H1 (cell line): ENCODE measurements at regions not wholly inside any gene's neighbourhood (a gene's known extent, or its start where the extent isn't known, plus 50 kb on each side); places are given as distances from the start of the nearest gene placed in this dataset.

Experiments used
- CTCF ChIA-PET: fragments of 300-600 bp; sonication (Branson Sonifier 250); formaldehyde crosslinking; loops from one replicate; lab custom pipeline; 2021; ENCODE audit not compliant: partially characterized antibody; lab: Charles Lee
- POLR2A ChIA-PET: fragments of 300-600 bp; sonication (Branson Sonifier 250); formaldehyde crosslinking; loops from one replicate; lab custom pipeline; 2021; ENCODE audit warnings: inconsistent platforms; ENCODE audit not compliant: partially characterized antibody; lab: Charles Lee
- DNase-seq, 2 experiments: peaks; one replicate each; pipeline versions ENCODE4 v3.0.0 to v3.0.0-alpha.2; 2010 to 2022; ENCODE audit warnings: low spot score in 2 of 2, low read depth in 1 of 2, mixed read lengths in 1 of 2
- FAIRE-seq: peaks from 2 replicates; lab custom pipeline; 2011; peaks lifted over from hg19 to GRCh38; lab: Jason Lieb, UNC
- H2AFZ ChIP-seq: 2 replicates; pipeline ENCODE4 v1.8.1; 2012; ENCODE audit warnings: low read length, inconsistent platforms
- H2AK5ac ChIP-seq: 2 replicates; pipeline ENCODE4 v1.6.1; 2013; ENCODE audit warnings: low read depth, low read length
- H2BK120ac ChIP-seq: replicated peaks from 2 replicates; pipeline ENCODE3; 2013; ENCODE audit warnings: low read depth, low read length, inconsistent platforms
- H2BK12ac ChIP-seq: 2 replicates; pipeline ENCODE4 v1.6.1; 2013; ENCODE audit warnings: low read depth, low read length
- H2BK15ac ChIP-seq: 2 replicates; pipeline ENCODE4 v1.6.1; 2013; ENCODE audit warnings: low read length
- H2BK20ac ChIP-seq: 2 replicates; pipeline ENCODE4 v1.6.1; 2013; ENCODE audit warnings: low read length
- H2BK5ac ChIP-seq: 2 replicates; pipeline ENCODE4 v1.6.1; 2013; ENCODE audit warnings: low read depth, low read length
- H3K14ac ChIP-seq: 2 replicates; pipeline ENCODE4 v1.6.1; 2013; ENCODE audit warnings: inconsistent platforms; ENCODE audit not compliant: insufficient read length
- H3K18ac ChIP-seq: 2 replicates; pipeline ENCODE4 v1.6.1; 2013; ENCODE audit warnings: low read length; ENCODE audit errors: extremely low read depth
- H3K23ac ChIP-seq: 2 replicates; pipeline ENCODE4 v1.6.1; 2013; ENCODE audit warnings: inconsistent platforms; ENCODE audit not compliant: insufficient read length
- H3K23me2 ChIP-seq: 2 replicates; pipeline ENCODE4 v1.6.1; 2013; ENCODE audit warnings: low read depth, low read length
- H3K27ac ChIP-seq: 2 replicates; pipeline ENCODE4 v1.6.1; 2011; ENCODE audit warnings: low read depth, low read length, inconsistent platforms
- H3K27me3 ChIP-seq, 4 experiments: replicated peaks in 1 of 4; 1 replicate in 1 of 4; 2 replicates in 3 of 4; pipeline versions ENCODE4 v1.6.1 to v1.8.1; 2011 to 2013; ENCODE audit warnings: low read length in 3 of 4, mild to moderate bottlenecking in 3 of 4, inconsistent platforms in 2 of 4, mixed read lengths in 2 of 4, moderate library complexity in 1 of 4; ENCODE audit not compliant: control insufficient read depth in 3 of 4, insufficient read depth in 3 of 4; ENCODE audit errors: extremely low read depth in 1 of 4
- H3K36me3 ChIP-seq, 4 experiments: 2 replicates each; pipeline versions ENCODE4 v1.6.1 to v1.8.1; 2011 to 2013; ENCODE audit warnings: mild to moderate bottlenecking in 4 of 4, low read length in 3 of 4, moderate library complexity in 2 of 4, control low read depth in 1 of 4, inconsistent platforms in 1 of 4; ENCODE audit not compliant: insufficient read depth in 4 of 4, control insufficient read depth in 2 of 4
- H3K4ac ChIP-seq: replicated peaks from 2 replicates; pipeline ENCODE3; 2013; ENCODE audit warnings: low read length, low read depth, mixed read lengths, inconsistent platforms; ENCODE audit not compliant: insufficient read length
- H3K4me1 ChIP-seq, 4 experiments: replicated peaks in 1 of 4; 1 replicate in 1 of 4; 2 replicates in 3 of 4; pipeline versions ENCODE4 v1.6.1 to v1.8.1; 2011 to 2013; ENCODE audit warnings: low read length in 3 of 4, inconsistent platforms in 2 of 4, mixed read lengths in 1 of 4; ENCODE audit not compliant: insufficient read depth in 4 of 4, control insufficient read depth in 3 of 4
- H3K4me2 ChIP-seq, 2 experiments: 2 replicates each; pipeline versions ENCODE4 v1.6.1 to v1.8.1; 2011 to 2013; ENCODE audit warnings: low read depth in 2 of 2, low read length in 2 of 2, control low read depth in 1 of 2, inconsistent platforms in 1 of 2, mild to moderate bottlenecking in 1 of 2; ENCODE audit not compliant: insufficient read depth in 1 of 2
- H3K4me3 ChIP-seq, 4 experiments: fragments of 200-600, 300-600 bp in 1 of 4; sonication (generic), shearing (Covaris generic), sonication (Bioruptor Twin) in 1 of 4; 2 replicates each; pipeline versions ENCODE4 v1.5.1 to v1.8.1; 2011 to 2016; ENCODE audit warnings: low read length in 4 of 4, low read depth in 3 of 4, control low read depth in 2 of 4, inconsistent platforms in 2 of 4, mild to moderate bottlenecking in 2 of 4, mixed read lengths in 1 of 4, moderate library complexity in 1 of 4; ENCODE audit not compliant: insufficient read depth in 2 of 4; ENCODE audit errors: extremely low read depth in 1 of 4
- H3K56ac ChIP-seq: replicated peaks from 2 replicates; pipeline ENCODE3; 2013; ENCODE audit warnings: low read depth, mild to moderate bottlenecking, mixed read lengths, low read length, inconsistent platforms; ENCODE audit not compliant: insufficient read length
- H3K79me1 ChIP-seq: 2 replicates; pipeline ENCODE4 v1.6.1; 2013; ENCODE audit warnings: low read depth, low read length, control low read depth
- H3K79me2 ChIP-seq, 2 experiments: 2 replicates each; pipeline versions ENCODE4 v1.6.1 to v1.8.1; 2012 to 2013; ENCODE audit warnings: low read length in 2 of 2, mild to moderate bottlenecking in 2 of 2, inconsistent platforms in 1 of 2; ENCODE audit not compliant: insufficient read depth in 2 of 2, control insufficient read depth in 1 of 2
- H3K9ac ChIP-seq, 4 experiments: replicated peaks in 1 of 4; 1 replicate in 1 of 4; 2 replicates in 3 of 4; pipeline versions ENCODE4 v1.6.1 to v1.8.1; 2011 to 2013; ENCODE audit warnings: low read depth in 3 of 4, low read length in 3 of 4, control low read depth in 2 of 4, mild to moderate bottlenecking in 2 of 4, moderate library complexity in 2 of 4, inconsistent platforms in 1 of 4; ENCODE audit errors: extremely low read depth in 1 of 4
- H3K9me3 ChIP-seq, 2 experiments: 2 replicates each; pipeline versions ENCODE4 v1.6.1 to v1.8.1; 2012 to 2013; ENCODE audit warnings: mild to moderate bottlenecking in 2 of 2, moderate library complexity in 2 of 2, control low read depth in 1 of 2, inconsistent platforms in 1 of 2, low read depth in 1 of 2, low read length in 1 of 2, mixed read lengths in 1 of 2; ENCODE audit not compliant: insufficient read depth in 2 of 2
- H4K20me1 ChIP-seq, 2 experiments: replicated peaks in 1 of 2; 2 replicates each; pipeline versions ENCODE3 to v1.8.1; 2011 to 2013; ENCODE audit warnings: inconsistent platforms in 2 of 2, low read length in 2 of 2, mild to moderate bottlenecking in 1 of 2; ENCODE audit not compliant: insufficient read depth in 2 of 2, control insufficient read depth in 1 of 2
- H4K5ac ChIP-seq: 2 replicates; pipeline ENCODE4 v1.6.1; 2013; ENCODE audit warnings: low read length, low read depth, mixed read lengths, inconsistent platforms; ENCODE audit not compliant: insufficient read length
- H4K8ac ChIP-seq: 2 replicates; pipeline ENCODE4 v1.8.0; 2013; ENCODE audit warnings: mild to moderate bottlenecking, moderate library complexity, low read length, inconsistent platforms; ENCODE audit not compliant: insufficient read depth; ENCODE audit errors: extremely low read depth
- H4K91ac ChIP-seq: replicated peaks from 2 replicates; pipeline ENCODE3; 2013; ENCODE audit warnings: low read length, mixed read lengths, inconsistent platforms; ENCODE audit not compliant: insufficient read length
- SIN3A ChIP-seq, 2 experiments: IDR thresholded peaks in 1 of 2; conservative IDR thresholded peaks in 1 of 2; 2 replicates each; pipeline ENCODE4 v1.6.1; 2011 to 2012; ENCODE audit warnings: low read length in 2 of 2, improper control_type of control experiment in 1 of 2, low read depth in 1 of 2, mild to moderate bottlenecking in 1 of 2
- SP4 ChIP-seq: IDR thresholded peaks from 2 replicates; pipeline ENCODE4 v1.6.1; 2012; ENCODE audit warnings: low read length, inconsistent platforms
- YY1 ChIP-seq: IDR thresholded peaks from 2 replicates; pipeline ENCODE4 v1.6.1; 2011; ENCODE audit warnings: low read depth, mild to moderate bottlenecking, low read length
- WGBS, 2 experiments: shearing (Covaris generic) in 1 of 2; methylation state at CpG; one replicate each; pipeline versions ENCODE4 v1.1.6 to v1.1.7; 2013 to 2015; ENCODE audit warnings: low lambda C conversion rate in 2 of 2, mixed read lengths in 2 of 2, inconsistent platforms in 1 of 2, low coverage in 1 of 2, missing lambda C conversion rate in 1 of 2; ENCODE audit not compliant: insufficient replicate concordance in 2 of 2, insufficient coverage in 1 of 2, insufficient read length in 1 of 2; ENCODE audit errors: extremely low coverage in 1 of 2, missing lambda C conversion rate in 1 of 2; 5-methylcytosine and 5-hydroxymethylcytosine counted together

- Histone ChIP-seq H3K23ac (no peak overlapping the region), H3K27me3 (peaks cover 0 to 1% (median 0%) of the 10 kb centered on the region in 4 experiments; a peak in 1 of 7 replicates), H4K5ac (no peak overlapping the region), H3K4me2 (no peak overlapping the region), H3K4me3 (no peak overlapping the region), H3K4me1 (0 out of 7 replicates have a peak, but pooled peaks cover 0 to 3% (median 0%) of the 10 kb centered on the region in 4 experiments), H2AK5ac (no peak overlapping the region), H3K14ac (no peak overlapping the region), H2BK20ac (no peak overlapping the region), H3K79me2 (no peaks in the 10 kb centered on the region), H3K79me1 (no peaks in the 10 kb centered on the region), H3K9me3 (no peaks in the 10 kb centered on the region), H2BK120ac (no peak overlapping the region), H3K23me2 (no peaks in the 10 kb centered on the region), H3K9ac (no peak overlapping the region), H4K91ac (no peak overlapping the region), H2AFZ (no peak overlapping the region), H3K27ac (no peak overlapping the region), H4K20me1 (no peaks in the 10 kb centered on the region), H4K8ac (no peak overlapping the region), H3K36me3 (no peaks in the 10 kb centered on the region), H2BK5ac (no peak overlapping the region), H2BK12ac (no peak overlapping the region), H3K4ac (no peak overlapping the region), H2BK15ac (no peak overlapping the region), H3K56ac (no peak overlapping the region), H3K18ac (no peak overlapping the region)
- ChIA-PET POLR2A (no interaction called here), CTCF (no interaction called here)
- TF ChIP-seq YY1 (no peak), SP4 (no peak), SIN3A (conservative IDR thresholded peaks at IDR 0.05 in 1 of 2, IDR thresholded peaks at IDR 0.05 in 1 of 2; ENCODE audit: low read depth in 1 of 2, low read length in 2 of 2) (no peak)
- FAIRE-seq = no peak
- no peak for DNase-seq
- 77% methylated on average over 2 of the region's 2 CpGs; no CpG with 5 or more reads in 1 of the 2 experiments for WGBS, 2 experiments
These were observed 651.7 kb upstream of the GBE1 start for GRCh38 chr3:82413171-82413570.
